Stimulated activated CD8-positive, alpha-beta memory T cell treated with anti-CD3 and anti-CD28 coated beads, Interleukin-4, amount 100 ng/mL, for 4 hours (primary cell): ENCODE measurements at regions not wholly inside any gene's neighbourhood (a gene's known extent, or its start where the extent isn't known, plus 50 kb on each side); places are given as distances from the start of the nearest gene placed in this dataset.

Experiments used
- DNase-seq, 2 donors: peaks; one replicate each; pipeline ENCODE4 v3.0.0-alpha.2; 2020; ENCODE audit warnings: low read depth in 2 of 2, low spot score in 1 of 2

DNA sequence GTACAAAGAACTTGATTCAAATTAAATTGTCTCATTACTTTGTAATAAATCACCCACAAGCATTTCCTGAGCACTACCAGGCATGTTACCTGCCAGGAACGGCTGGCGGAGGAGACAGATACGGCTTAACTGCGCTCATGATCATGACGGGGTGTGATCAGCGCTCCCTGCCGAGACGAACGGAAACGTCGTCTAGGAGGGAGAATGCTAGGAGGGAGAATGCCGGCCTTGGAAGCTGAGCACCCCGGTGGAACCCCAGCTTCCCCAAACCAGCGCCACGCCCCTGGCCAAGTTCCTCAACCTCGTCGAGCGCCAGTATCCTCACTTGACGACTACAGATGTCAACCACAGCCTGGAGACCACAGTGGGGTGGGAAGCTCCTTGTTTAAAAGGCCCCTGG lies 272.8 kb downstream of the CTTN start:
- DNase-seq = no peak

DNA sequence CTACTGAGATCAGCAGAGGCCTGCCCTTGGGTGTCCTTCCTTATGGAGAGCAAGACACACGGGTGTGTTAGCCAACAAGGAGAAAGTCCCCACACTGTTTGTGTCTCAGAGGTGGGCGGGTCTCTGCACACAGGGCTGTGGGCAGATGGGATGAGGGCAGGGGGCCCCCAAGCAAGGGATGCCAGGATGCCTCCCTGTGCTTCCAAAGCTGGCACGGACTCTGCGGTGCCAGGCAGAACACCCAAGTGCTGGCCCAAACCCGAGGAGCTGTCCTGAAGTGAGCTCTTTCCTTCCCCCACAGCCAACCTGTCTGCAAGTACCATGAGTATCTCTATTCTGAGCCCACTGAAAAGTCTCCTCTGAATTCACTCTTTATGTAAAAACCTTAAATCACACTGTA lies 273.3 kb downstream of the CTTN start:
- DNase-seq = no peak

DNA sequence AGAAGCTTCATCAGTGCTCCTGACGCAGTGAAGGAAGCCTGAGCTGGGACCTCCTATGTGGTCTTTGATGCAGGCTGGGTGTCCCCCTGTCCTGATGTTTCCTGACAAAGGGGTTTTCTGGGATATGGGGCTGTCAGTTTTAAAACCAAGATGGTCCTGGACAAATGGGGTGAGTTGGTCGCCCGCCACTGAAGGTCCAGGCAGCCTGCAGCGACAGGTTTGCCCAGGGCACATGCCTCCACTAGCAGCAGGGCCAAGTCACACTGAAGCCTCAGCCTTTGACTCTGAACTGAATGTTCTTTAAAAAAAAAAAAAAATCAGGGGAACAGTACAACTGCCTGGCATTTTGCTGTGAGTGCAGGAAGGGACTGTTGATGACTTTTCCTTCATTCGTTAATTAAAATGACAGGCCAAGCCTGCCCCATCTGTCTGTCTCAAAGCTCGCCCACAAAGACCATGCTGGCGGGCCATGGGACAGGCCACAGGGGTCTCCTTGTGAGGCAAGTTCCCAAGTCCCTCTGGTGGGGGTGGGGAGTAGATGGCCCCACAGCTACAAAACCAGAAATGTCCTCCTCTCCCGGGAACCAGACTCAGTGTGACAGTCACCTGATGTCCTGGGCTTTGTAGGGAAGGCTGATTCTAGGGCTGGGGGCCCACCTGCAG lies 274.8 kb downstream of the CTTN start:
- no peak for DNase-seq

DNA sequence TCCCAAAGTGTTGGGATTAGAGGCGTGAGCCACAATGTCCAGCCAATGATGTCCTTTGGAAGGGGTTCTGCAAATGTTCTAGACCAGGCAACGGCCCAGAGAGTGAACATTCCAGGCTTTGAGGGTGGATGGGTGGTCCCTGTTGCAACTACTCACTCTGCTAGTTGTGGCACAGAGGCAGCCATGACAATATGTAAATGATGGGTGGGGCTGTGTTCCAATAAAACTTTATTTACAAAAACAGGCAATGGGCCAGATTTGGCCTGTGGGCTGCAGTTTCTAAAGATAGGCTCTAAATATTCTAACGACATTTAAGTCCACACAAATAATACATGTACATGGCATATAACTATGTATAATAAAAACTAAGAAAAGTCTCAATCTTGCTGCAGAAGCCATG lies 276.3 kb downstream of the CTTN start:
- DNase-seq = no peak

DNA sequence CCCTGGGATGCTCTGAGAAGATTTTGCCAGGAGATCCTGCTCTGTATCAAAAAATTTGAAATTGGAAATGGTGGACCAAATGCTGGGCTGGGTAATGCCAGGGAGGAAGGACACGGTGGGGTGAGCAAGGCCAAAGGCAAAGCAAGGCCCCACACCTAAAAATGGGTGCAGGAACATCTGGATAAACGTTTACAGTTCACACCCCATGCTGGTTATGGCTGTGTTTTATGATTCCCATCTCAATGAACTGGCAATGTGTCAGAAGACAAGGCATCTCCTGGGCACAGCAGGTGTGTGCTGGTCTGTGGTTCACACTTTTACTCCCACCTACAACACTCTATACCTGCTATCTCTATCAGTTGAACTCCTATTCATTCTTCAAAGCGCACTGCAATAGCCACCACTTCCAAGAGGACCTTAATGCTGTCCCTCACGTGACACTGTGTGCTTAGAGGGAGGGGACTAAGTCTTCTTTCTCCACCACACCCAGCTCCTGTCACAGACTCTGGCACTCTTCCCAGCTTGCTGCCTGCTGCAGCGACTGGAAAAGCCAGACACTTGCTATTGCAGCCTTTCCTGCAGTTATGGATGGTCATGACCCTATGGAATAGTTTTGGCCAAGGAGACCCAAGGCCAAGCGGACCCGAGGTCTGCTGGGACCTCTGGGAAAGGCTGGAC lies 277.5 kb downstream of the CTTN start:
- DNase-seq = no peak

DNA sequence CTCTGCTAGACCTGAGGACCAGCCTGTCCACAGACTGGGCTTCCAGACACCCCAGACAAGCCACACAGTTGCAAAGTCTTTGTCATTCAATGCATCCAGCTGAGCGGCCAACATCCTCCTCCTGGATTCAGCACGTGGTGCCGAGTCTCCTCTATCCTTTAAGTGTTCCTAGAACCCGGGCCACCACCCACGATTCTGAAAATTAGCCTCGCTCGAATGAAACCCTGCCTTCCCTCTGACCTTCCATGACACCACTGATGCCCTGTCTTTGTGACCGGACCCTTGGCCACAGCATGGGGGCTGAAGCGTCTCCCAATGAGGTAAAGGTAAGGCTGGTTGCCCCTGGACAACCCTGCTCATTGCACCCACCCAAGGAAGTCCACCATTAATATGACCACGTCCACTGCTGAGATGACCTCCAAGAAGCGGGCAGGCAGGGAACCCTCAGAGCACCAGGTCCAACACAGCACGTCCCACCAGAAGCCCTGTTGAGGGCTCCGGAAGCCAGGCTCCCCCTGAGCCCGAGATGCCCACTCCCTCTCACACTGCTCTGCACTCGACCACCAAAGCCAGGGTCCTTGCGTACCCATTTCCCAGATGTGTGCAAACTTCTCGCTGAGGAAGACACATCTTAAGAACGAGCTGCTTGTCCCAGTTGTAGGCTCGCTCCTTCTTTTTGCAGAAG lies 279.0 kb downstream of the CTTN start:
- no peak for DNase-seq

DNA sequence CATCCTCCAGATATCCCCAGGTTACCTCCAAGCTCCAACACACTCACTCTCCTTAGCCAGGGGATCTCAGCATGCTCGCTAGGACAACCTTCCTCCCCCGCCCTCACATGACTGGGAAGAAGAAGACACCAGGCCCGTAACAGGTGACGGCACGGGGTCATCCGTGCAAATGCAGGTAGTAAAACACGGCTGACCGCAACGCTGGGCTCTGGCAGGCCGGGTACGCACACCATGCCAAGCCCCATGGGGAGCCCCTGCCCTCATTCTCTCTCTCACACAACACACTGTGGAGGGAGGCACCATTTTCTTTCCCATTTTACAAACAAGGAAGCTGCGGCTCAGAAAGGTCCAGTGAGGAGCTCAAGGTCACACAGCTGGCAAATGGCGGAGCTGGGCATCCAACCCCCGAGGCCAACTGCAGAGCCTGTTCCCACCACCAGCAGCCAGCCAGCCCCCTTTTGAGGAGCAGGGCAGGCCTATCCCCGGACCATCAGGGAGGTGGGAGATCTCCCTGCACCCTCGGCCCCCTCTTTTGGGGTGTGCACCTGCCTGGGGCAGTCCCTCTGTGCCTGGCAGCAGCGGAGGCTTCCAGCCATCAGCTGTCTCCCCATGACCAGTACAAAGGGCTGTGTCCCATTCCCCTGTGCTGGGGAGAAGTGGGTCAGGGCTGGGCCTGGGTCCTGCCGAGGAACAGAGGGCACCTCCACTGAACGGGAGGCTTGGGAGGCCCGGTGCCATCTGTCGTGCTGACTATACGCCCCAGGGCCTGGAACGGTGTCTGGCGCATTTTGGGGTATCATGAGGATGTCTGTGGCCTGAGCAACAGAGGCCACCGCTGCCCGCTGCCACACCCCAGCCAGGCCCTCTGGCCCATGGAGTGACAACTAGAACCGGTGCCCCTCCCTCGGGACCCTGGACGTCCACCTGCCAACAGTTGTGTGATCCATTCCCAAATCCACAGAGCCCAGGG lies 280.9 kb downstream of the CTTN start:
- DNase-seq = no peak

DNA sequence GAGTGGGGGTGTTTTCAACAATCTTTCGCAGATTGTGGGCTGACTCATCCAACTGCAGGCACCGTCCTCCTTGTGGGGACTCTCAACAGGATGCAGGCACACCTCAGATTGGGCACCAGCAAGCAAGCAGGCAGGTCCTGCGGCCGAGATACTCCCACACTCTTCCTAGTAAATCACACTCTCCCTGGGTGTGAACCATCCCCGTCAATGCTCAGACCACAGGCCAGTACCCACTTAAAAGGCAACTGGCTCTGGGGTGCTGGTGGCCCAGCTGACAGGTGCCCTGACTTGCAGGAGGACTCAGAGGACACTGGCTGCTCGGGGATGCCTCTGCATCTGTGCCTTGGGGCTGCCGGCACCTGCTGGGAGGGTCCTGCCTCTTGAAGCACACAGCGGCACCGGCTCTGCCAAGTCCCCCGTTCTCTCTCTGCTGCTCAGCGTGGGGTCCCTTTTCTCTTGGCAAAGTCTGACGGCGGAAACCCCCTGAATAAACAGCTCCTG lies 282.5 kb downstream of the CTTN start:
- DNase-seq = no peak

DNA sequence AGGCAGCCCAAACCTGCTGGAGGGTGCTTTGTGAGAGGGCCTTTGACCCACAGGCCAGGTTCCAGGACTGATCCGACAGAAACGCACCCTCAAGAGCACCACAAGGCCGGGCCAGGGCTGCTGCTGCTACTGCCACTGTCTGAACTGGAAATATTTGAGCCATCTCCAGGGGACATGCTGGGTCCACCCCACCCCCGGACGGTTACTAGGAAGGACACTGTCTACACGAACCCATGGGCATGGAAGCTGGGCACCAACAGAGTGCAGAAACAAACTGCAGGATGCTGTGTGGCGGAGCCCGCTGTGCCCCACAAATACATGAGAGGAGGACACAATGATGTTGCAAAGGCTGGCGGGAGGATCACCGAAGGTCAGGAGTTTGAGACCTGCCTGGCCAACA lies 283.7 kb downstream of the CTTN start:
- no peak for DNase-seq

DNA sequence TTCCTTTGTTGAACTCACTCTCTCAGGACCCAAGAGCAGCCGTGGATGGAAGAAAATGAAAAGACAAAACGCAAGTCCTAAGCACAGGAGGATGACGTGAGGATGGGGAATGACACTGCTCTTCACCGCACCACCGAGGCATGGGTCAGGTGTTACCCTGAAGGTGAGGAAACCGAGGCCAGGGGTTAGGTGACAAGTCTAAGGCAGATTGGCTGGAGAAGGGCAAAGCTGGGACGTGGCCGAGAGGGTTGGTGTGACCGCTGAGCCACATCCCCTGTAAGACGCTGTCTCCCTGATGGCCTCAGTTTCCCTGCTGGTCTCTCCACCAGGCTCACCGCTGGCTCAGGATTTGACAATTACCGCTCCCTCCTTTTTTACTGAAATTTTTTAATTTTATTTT lies 284.4 kb downstream of the CTTN start:
- no peak for DNase-seq

DNA sequence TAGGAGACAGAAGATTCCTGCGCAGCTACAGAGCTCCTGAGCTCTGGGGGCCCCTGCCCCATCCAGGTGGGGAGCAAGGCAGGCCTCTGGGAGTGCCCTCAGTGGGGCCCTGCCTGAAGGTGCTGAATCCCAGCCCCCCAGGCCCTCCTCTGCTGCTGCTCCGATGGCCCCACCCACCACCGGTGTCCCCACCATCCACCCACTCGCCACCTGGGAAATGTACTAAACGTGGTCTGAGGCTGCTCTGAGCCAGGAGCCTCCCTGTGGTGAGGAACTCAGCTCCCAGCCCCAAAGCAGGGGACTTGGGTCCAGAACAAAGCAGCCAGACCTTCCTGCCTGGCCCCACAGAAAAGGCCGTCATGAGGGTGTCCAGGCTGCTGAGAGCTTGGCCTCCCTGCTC lies 289.4 kb downstream of the CTTN start:
- no peak for DNase-seq

DNA sequence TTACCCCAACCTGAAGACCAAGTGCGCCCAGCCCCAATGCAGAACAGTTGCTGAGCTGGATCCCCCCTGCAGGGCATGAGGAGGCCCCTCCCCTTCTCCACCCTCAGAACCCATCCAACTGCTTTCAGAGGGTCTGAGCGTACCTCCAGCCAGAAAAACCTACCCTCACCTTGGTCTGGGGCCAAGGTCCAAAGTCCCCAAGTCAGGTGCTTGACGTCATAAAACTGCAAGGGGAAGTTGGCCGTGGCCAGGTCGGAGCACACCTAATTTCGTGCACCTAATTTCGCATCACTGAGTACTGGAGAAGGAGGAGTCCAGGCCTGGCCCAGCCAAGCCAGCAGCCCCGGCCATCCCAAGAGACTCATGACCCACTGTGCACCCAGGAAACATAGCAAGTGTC lies 289.8 kb downstream of the CTTN start:
- no peak for DNase-seq

DNA sequence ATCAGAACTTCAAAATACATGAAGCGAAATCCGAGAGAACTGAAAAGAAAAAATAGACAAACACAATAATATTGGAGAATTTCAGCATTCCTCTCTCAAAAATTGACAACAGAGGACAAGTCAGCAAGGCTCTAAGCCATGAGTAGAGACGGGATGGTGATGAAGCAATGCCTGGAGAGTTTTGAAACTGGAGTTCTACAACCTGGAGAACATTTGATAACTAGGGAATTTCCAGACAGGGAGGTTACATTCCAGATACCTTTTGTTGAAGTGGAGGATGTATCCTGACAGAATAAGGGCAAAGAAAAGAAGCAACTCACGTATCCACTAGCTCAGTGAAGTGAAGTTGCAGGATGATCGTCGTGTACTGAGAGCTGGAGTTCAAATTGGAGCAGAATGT lies 291.4 kb downstream of the CTTN start:
- DNase-seq = no peak

DNA sequence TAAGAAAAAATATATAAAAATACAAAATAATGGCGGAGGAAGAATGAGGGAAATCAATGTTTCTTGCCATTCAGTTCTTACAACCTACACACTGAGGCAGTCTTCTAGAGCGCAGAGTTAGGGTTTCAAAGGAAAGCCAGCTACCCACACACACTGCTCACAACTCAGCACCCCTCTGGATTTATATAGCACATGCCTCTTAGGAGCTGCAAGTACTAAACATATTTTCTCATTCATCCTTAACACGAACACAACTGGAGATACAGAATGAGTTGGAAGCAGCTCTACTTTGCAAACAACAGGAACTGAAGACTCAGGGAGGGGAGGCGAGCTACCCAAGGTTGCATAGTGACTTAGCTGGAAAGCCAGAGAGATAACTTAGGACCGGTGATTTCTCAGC lies 293.8 kb downstream of the CTTN start:
- no peak for DNase-seq

DNA sequence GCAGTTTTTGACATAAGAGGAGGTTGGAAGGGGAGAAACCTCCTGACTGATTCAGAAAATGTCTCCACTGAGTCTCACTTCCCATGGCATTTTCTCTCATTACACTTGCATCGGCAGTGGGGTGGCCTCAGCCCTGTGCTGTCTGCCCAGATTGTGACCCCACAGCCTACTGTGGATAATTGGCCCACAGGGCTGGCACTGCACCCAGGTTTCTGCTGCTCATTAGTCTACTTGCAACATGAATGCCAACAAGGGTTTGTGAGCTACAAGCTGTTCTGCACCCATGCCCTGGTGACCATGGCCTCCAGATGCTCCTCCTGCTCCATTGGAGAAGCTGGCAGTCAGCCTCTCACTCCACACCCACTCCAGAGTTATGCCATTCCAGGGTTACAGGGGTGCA lies 296.0 kb downstream of the CTTN start:
- DNase-seq = no peak

DNA sequence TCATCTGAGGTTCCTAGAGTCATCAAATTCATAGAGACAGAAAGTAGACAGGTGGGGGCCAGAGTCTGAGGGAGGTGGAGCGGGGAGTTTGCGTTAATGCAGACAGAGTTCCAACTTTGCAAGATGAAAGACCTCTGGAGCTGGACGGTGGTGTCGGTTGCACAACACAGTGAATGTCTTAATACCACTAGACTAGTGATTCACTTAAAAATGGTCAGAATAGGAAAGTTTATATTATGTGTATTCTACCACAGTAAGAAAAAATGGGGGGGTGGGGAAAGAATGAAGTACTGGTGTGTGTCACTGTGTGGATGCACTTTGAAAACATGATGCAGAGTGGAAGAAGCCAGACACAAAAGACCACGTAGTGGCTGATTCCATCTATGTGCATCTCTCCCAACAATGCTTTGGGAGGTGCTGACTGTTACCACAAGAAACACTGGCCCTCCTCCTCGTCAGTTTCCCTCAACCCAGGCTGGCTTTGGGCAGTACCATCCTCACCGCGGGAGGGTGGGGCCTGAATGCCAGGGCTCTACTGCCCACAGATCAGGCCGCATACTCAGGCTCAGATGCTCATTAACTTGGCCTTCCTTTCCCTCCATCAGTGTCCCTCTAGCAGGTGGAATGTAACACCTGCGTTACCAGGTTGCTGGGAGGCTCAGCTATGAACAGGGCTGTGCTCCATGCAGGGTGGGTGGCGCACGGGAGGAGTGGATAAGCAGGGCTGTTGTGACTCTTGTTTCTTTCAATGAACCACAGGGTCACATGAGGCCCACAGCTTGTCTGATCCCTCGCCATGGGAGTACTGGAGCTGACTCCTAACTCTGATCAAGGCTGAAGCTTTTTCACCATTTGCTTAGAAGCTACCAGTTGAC lies 297.0 kb downstream of the CTTN start:
- no peak for DNase-seq

DNA sequence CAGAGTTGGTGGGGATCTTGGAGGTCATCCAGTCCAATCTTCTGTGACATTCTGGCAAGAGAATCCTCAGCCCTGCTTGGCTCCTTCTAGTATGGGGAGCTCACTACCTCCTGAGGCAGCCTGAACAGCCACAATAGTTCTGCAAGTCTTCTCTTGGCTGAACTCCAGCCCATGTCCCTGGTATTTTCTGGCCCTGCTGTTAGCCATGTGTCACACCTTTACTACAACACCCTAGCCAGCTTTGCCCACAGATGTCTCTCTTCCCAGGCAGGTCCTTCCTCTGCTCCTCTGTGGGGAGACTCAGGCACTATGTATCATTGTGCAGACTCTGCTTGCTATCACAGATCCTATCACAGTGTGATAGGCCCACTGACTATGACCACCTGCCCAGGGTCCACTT lies 297.7 kb downstream of the CTTN start:
- no peak for DNase-seq

DNA sequence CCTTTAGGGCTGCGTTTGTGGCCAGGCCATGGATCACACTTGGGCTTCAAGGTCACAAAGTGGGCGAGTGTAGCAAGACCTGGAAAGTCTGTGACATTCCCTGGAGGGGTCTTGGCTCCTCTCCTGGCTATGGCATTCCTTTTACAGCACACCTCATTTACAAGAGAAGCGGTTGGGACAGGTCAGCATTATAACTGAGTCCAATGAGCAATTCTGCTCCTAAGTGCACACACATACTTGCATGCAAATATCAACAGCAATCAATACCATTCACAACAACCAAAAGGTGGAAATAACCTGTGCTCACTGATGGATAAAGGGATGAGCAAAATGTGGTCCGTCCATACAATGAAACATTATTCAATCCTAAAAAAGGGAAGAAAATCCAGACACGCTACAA lies 298.2 kb downstream of the CTTN start:
- DNase-seq = no peak

DNA sequence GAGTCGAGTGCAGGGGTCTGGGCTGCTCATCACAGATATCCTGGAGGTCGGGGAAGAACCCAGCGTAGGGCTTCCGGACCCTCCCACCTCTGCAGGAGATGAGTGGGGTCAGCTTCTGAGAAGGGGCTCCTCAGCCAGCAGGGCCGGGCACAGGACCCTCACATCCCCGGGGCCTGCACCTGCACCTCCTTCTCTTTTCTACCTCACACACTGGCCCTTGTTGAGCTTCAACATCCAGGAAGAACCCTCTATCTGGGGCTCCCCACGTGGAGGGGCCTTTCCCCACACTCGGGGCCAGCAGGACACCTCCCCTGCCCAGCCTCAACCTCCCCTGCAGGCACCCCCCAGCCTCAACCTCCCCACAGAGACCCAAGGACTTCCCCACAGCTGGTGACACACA lies 299.4 kb downstream of the CTTN start:
- DNase-seq = no peak

DNA sequence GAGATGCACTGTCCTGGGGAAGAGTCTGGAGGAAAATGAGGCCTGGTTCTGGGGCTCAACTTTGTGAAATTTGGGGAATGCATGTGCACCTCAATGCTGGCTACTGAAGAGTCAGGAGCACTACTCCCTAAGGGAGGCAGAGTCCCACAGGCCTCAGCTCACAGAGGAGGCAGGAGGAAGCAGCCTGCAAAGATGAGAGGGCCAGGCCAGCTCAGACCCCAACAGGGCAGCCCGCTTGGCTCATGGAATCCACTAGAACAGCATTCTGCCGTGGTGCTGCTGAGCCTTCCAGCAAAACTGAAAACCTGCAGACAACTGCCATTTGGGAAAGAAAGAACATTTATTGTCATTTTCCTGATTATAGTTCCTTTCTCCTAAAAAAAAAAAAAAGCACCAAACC lies 300.5 kb downstream of the CTTN start:
- DNase-seq = no peak
